ENCODE measurements at regions not wholly inside any gene's neighbourhood (a gene's known extent, or its start where the extent isn't known, plus 50 kb on each side); places are given as distances from the start of the nearest gene placed in this dataset.

GRCh38 chr18:40094441-40094840 lies 1860.6 kb upstream of the PIK3C3 start:
- no peaks in the 10 kb centered on the region for H3K79me1 ChIP-seq (ENCODE audit: low read depth, low read length)
- H2BK5ac ChIP-seq (ENCODE audit: low read depth, low read length): no peak overlapping the region
- TF ChIP-seq TEAD4 (IDR thresholded peaks at IDR 0.05; ENCODE audit: low read depth, low read length) (no peak), SAP30 (IDR thresholded peaks at IDR 0.05; ENCODE audit: insufficient read depth, insufficient replicate concordance, low read length) (no peak), ASH2L (IDR thresholded peaks at IDR 0.05; ENCODE audit: low read length) (no peak), HDAC6 (IDR thresholded peaks at IDR 0.05; ENCODE audit: low read depth, low read length) (no peak), KDM4A (IDR thresholded peaks at IDR 0.05; ENCODE audit: low read depth, low read length, severe bottlenecking) (no peak), SIRT6 (IDR thresholded peaks at IDR 0.05; ENCODE audit: low read length) (no peak), SP1 (IDR thresholded peaks at IDR 0.05; ENCODE audit: low read depth, low read length) (no peak), EGR1 (IDR thresholded peaks at IDR 0.05; ENCODE audit: borderline replicate concordance, low read depth, low read length) (no peak), CHD1 (IDR thresholded peaks at IDR 0.05; ENCODE audit: low read depth, low read length) (no peak), CTBP2 (IDR thresholded peaks at IDR 0.05; ENCODE audit: borderline replicate concordance, insufficient read depth, insufficient read length, low read length) (no peak), TAF1 (IDR thresholded peaks at IDR 0.05; ENCODE audit: low read depth, low read length) (no peak), SP4 (IDR thresholded peaks at IDR 0.05; ENCODE audit: low read length) (no peak), BRCA1 (IDR thresholded peaks at IDR 0.05; ENCODE audit: low read depth, low read length) (no peak), PHF8 (conservative IDR thresholded peaks at IDR 0.05; ENCODE audit: low read depth, low read length) (no peak), KDM1A (IDR thresholded peaks at IDR 0.05; ENCODE audit: borderline replicate concordance, low read length) (no peak)
- H3K36me3 ChIP-seq (ENCODE audit: control insufficient read depth in 2 of 4, insufficient read depth in 4 of 4, low read length in 3 of 4): no peaks in the 10 kb centered on the region
- H3K27ac ChIP-seq (ENCODE audit: low read depth, low read length): no peak overlapping the region
- WGBS, 2 experiments (ENCODE audit: extremely low coverage in 1 of 2, insufficient coverage in 1 of 2, insufficient read length in 1 of 2, insufficient replicate concordance in 2 of 2, low coverage in 1 of 2, low lambda C conversion rate in 2 of 2, missing lambda C conversion rate in 1 of 2): 59% methylated on average over 2 of the region's 2 CpGs; no CpG with 5 or more reads in 1 of the 2 experiments
- H3K23ac ChIP-seq (ENCODE audit: insufficient read length): no peak overlapping the region
- ChIA-PET POLR2A (ENCODE audit: partially characterized antibody) (interaction anchor here (0.7 kb wide), 1 partner anchor 25 kb away, joined by 3 read pairs; no protein-coding TSS in a partner anchor), CTCF (ENCODE audit: partially characterized antibody) (interaction anchor here (0.6 kb wide), 1 partner anchor 228 kb away, joined by 3 read pairs; no protein-coding TSS in a partner anchor)
- no peak for FAIRE-seq
- no peak overlapping the region for H3K14ac ChIP-seq (ENCODE audit: insufficient read length)
- no peaks in the 10 kb centered on the region for H3K27me3 ChIP-seq (replicated peaks in 1 of 4; ENCODE audit: control insufficient read depth in 3 of 4, extremely low read depth in 1 of 4, insufficient read depth in 3 of 4, low read length in 3 of 4)
- no peak overlapping the region for H3K18ac ChIP-seq (ENCODE audit: extremely low read depth, low read length)
- H4K91ac ChIP-seq (replicated peaks; ENCODE audit: insufficient read length, low read length): no peak overlapping the region
- no peak overlapping the region for H3K9ac ChIP-seq (replicated peaks in 1 of 4; ENCODE audit: extremely low read depth in 1 of 4, low read depth in 3 of 4, low read length in 3 of 4)
- H2BK12ac ChIP-seq (ENCODE audit: low read depth, low read length): no peak overlapping the region
- H4K20me1 ChIP-seq (replicated peaks in 1 of 2; ENCODE audit: control insufficient read depth in 1 of 2, insufficient read depth in 2 of 2, low read length in 2 of 2): no peaks in the 10 kb centered on the region
- no peaks in the 10 kb centered on the region for H3K9me3 ChIP-seq (ENCODE audit: insufficient read depth in 2 of 2, low read depth in 1 of 2, low read length in 1 of 2)
- H3K79me2 ChIP-seq (ENCODE audit: control insufficient read depth in 1 of 2, insufficient read depth in 2 of 2, low read length in 2 of 2): no peaks in the 10 kb centered on the region
- DNase-seq (ENCODE audit: low read depth in 1 of 2, low spot score in 2 of 2): no peak
- no peak overlapping the region for H4K5ac ChIP-seq (ENCODE audit: insufficient read length, low read depth, low read length)
- no peak overlapping the region for H4K8ac ChIP-seq (ENCODE audit: extremely low read depth, insufficient read depth, low read length)
- H2AK5ac ChIP-seq (ENCODE audit: low read depth, low read length): no peak overlapping the region
- no peak overlapping the region for H2BK120ac ChIP-seq (replicated peaks; ENCODE audit: low read depth, low read length)
- H3K56ac ChIP-seq (replicated peaks; ENCODE audit: insufficient read length, low read depth, low read length): no peak overlapping the region
- no peak overlapping the region for H2AFZ ChIP-seq (ENCODE audit: low read length)
- no peaks in the 10 kb centered on the region for H3K23me2 ChIP-seq (ENCODE audit: low read depth, low read length)
- peaks cover 2 to 5% (median 3%) of the 10 kb centered on the region in 4 experiments; a peak in 4 of 7 replicates for H3K4me1 ChIP-seq (replicated peaks in 1 of 4; ENCODE audit: control insufficient read depth in 3 of 4, insufficient read depth in 4 of 4, low read length in 3 of 4)
- no peak overlapping the region for H3K4ac ChIP-seq (replicated peaks; ENCODE audit: insufficient read length, low read depth, low read length)
- 0 out of 2 replicates have a peak overlapping the region, but pooled peaks have one; percentile 13 for H2BK20ac ChIP-seq (ENCODE audit: low read length)
- H3K4me2 ChIP-seq (ENCODE audit: insufficient read depth in 1 of 2, low read depth in 2 of 2, low read length in 2 of 2): no peak overlapping the region
- H2BK15ac ChIP-seq (ENCODE audit: low read length): no peak overlapping the region
- H3K4me3 ChIP-seq (ENCODE audit: extremely low read depth in 1 of 4, insufficient read depth in 2 of 4, low read depth in 3 of 4, low read length in 4 of 4): no peak overlapping the region

Measured in H1 (cell line).